ENCODE measurements at regions not wholly inside any gene's neighbourhood (a gene's known extent, or its start where the extent isn't known, plus 50 kb on each side); places are given as distances from the start of the nearest gene placed in this dataset.

DNA sequence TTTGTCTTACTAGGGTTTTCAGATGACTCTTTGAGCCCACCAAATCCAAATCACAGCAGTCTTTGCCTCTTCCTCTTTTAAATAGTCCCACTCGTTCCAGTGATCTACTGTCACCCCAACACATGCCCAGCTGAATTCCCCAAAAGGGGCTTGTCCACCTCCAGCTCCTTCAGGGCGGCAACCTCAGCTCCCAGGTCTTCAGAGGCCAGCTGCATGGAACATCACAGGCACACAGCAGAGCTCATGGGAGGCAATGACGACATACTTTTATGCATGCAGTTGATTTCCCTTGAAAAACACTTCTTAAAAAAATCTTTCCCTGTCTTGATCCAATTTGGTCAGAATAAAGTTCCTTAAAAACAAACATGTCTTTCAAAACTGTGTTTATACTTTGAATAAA lies 244.3 kb upstream of the NR2F2 start:
- Histone ChIP-seq H3K9me3 (ENCODE audit: low read depth) (no peaks in the 10 kb centered on the region), H3K36me3 (no peaks in the 10 kb centered on the region), H3K4me1 (ENCODE audit: low read depth) (peaks cover 21% of the 10 kb centered on the region), H3K4me3 (no peak overlapping the region), H3K27ac (no peak overlapping the region), H3K27me3 (peaks cover 39% of the 10 kb centered on the region)
- DNase-seq (ENCODE audit: low read depth in 1 of 2, low spot score in 1 of 2) = no peak
- TF ChIP-seq CTCF (IDR thresholded peaks at IDR 0.05; ENCODE audit: low read depth, low read length) = no peak

- DNase-seq (ENCODE audit: low read depth in 1 of 2, low spot score in 1 of 2) = no peak
- Histone ChIP-seq H3K36me3 (no peaks in the 10 kb centered on the region), H3K4me1 (ENCODE audit: low read depth) (peaks cover 21% of the 10 kb centered on the region), H3K27me3 (peaks cover 45% of the 10 kb centered on the region), H3K4me3 (no peak overlapping the region), H3K9me3 (ENCODE audit: low read depth) (no peaks in the 10 kb centered on the region), H3K27ac (no peak overlapping the region)
- TF ChIP-seq CTCF (IDR thresholded peaks at IDR 0.05; ENCODE audit: low read depth, low read length) = no peak
Observed at GRCh38 chr15:96087180-96087884, 243.2 kb upstream of the NR2F2 start.

DNA sequence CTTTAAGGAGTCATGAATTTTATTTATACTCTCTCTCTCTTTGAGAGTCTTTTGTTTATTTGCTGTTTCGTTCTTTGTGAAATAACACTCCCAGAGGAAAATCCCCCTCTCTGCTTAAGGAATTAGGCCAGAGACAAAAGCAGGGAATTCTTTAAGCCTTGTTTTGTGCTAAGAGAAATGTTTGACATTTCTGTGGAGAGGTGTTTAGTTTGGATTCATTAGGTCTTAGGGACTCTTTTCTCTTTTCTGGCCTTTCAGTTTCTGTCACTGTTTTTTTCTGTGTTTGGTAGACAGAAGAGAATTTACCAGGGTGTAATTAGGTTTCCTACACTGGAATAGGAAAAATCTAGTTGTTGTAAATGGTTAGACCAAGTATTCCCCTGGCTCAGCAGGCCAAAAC lies 241.8 kb upstream of the NR2F2 start:
- no peak for DNase-seq (ENCODE audit: low read depth in 1 of 2, low spot score in 1 of 2)
- TF ChIP-seq CTCF (IDR thresholded peaks at IDR 0.05; ENCODE audit: low read depth, low read length) = no peak
- H3K9me3 ChIP-seq (ENCODE audit: low read depth) = no peaks in the 10 kb centered on the region
- peaks cover 51% of the 10 kb centered on the region for H3K27me3 ChIP-seq
- H3K36me3 ChIP-seq = no peaks in the 10 kb centered on the region
- no peak overlapping the region for H3K4me3 ChIP-seq
- H3K4me1 ChIP-seq (ENCODE audit: low read depth) = peaks cover 21% of the 10 kb centered on the region
- H3K27ac ChIP-seq = no peak overlapping the region

GRCh38 chr15:96089405-96090058 lies 241.0 kb upstream of the NR2F2 start:
- peaks cover 21% of the 10 kb centered on the region for H3K4me1 ChIP-seq (ENCODE audit: low read depth)
- peaks cover 48% of the 10 kb centered on the region for H3K27me3 ChIP-seq
- no peak overlapping the region for H3K4me3 ChIP-seq
- no peaks in the 10 kb centered on the region for H3K36me3 ChIP-seq
- no peaks in the 10 kb centered on the region for H3K9me3 ChIP-seq (ENCODE audit: low read depth)
- DNase-seq (ENCODE audit: low read depth in 1 of 2, low spot score in 1 of 2) = no peak
- no peak overlapping the region for H3K27ac ChIP-seq
- no peak for TF ChIP-seq CTCF (IDR thresholded peaks at IDR 0.05; ENCODE audit: low read depth, low read length)

- TF ChIP-seq CTCF (IDR thresholded peaks at IDR 0.05; ENCODE audit: low read depth, low read length) = no peak
- Histone ChIP-seq H3K4me1 (ENCODE audit: low read depth) (peaks cover 16% of the 10 kb centered on the region), H3K4me3 (no peak overlapping the region), H3K27me3 (peaks cover 36% of the 10 kb centered on the region), H3K9me3 (ENCODE audit: low read depth) (no peaks in the 10 kb centered on the region), H3K36me3 (no peaks in the 10 kb centered on the region), H3K27ac (no peak overlapping the region)
- no peak for DNase-seq (ENCODE audit: low read depth in 1 of 2, low spot score in 1 of 2)
Observed at GRCh38 chr15:96092186-96092585, 238.3 kb upstream of the NR2F2 start.

Measured in cardiac muscle cell (in vitro differentiated cells and primary cell).